ENCODE measurements at regions not wholly inside any gene's neighbourhood (a gene's known extent, or its start where the extent isn't known, plus 50 kb on each side); places are given as distances from the start of the nearest gene placed in this dataset.

- Mint-ChIP-seq H3K4me1 (peaks cover 24% of the 10 kb centered on the region), H3K27me3 (ENCODE audit: low read depth) (no peaks in the 10 kb centered on the region), H3K36me3 (peaks cover 7% of the 10 kb centered on the region; the same call in 1 of the 2 replicates), H3K27ac (no peak overlapping the region), H3K9me3 (no peaks in the 10 kb centered on the region), H3K4me3 (no peak overlapping the region)
- TF ChIP-seq ZNF532 (CRISPR knock-in tag; IDR thresholded peaks at IDR 0.05; ENCODE audit: borderline replicate concordance) (no peak), HMGA2 (CRISPR knock-in tag; IDR thresholded peaks at IDR 0.05) (no peak), MXD4 (CRISPR knock-in tag; IDR thresholded peaks at IDR 0.05; ENCODE audit: borderline replicate concordance) (no peak), GTF2I (CRISPR knock-in tag; conservative IDR thresholded peaks at IDR 0.05) (no peak), SMAD3 (CRISPR knock-in tag; IDR thresholded peaks at IDR 0.05; ENCODE audit: borderline replicate concordance) (no peak), MLX (CRISPR knock-in tag; IDR thresholded peaks at IDR 0.05) (no peak), E2F5 (CRISPR knock-in tag; IDR thresholded peaks at IDR 0.05) (no peak), TEAD1 (CRISPR knock-in tag; IDR thresholded peaks at IDR 0.05) (no peak), STAT6 (CRISPR knock-in tag; conservative IDR thresholded peaks at IDR 0.05; ENCODE audit: low read depth) (no peak), TP53 (CRISPR knock-in tag; IDR thresholded peaks at IDR 0.05) (no peak), TEAD4 (CRISPR knock-in tag; IDR thresholded peaks at IDR 0.05) (no peak), NFYB (CRISPR knock-in tag; conservative IDR thresholded peaks at IDR 0.05; ENCODE audit: low read depth) (no peak), ZNF423 (CRISPR knock-in tag; IDR thresholded peaks at IDR 0.05) (no peak)
- POLR2A ChIA-PET, result no interaction called here
- DNase-seq (ENCODE audit: low spot score) (no peak), ATAC-seq (no peak)
- CTCF ChIA-PET, result interaction anchor here (1.2 kb wide), 1 partner anchor 10 kb away, joined by 8 read pairs; no protein-coding TSS in a partner anchor
Observed at GRCh38 chr6:144768551-144769075, 483.5 kb downstream of the UTRN start.

GRCh38 chr6:144769142-144769541 lies 484.0 kb downstream of the UTRN start:
- peak overlapping the region; percentile 52; the same call in 1 of the 2 replicates for H3K27ac Mint-ChIP-seq
- no peak for TF ChIP-seq ZNF121 (CRISPR knock-in tag; IDR thresholded peaks at IDR 0.05)
- TF ChIP-seq ZNF532 (CRISPR knock-in tag; IDR thresholded peaks at IDR 0.05; ENCODE audit: borderline replicate concordance), result no peak
- no peak for TF ChIP-seq ATF6 (CRISPR knock-in tag; IDR thresholded peaks at IDR 0.05)
- no peak for TF ChIP-seq HMGA2 (CRISPR knock-in tag; IDR thresholded peaks at IDR 0.05)
- TF ChIP-seq ZNF425 (CRISPR knock-in tag; conservative IDR thresholded peaks at IDR 0.05), result no peak
- TF ChIP-seq NFYB (CRISPR knock-in tag; conservative IDR thresholded peaks at IDR 0.05; ENCODE audit: low read depth), result no peak

More at GRCh38 chr6:144769142-144769541, 484.0 kb downstream of the UTRN start:
- Mint-ChIP-seq H3K36me3 (peaks cover 10% of the 10 kb centered on the region; the same call in 1 of the 2 replicates), H3K4me1 (peaks cover 24% of the 10 kb centered on the region), H3K9me3 (no peaks in the 10 kb centered on the region), H3K27me3 (ENCODE audit: low read depth) (no peaks in the 10 kb centered on the region), H3K4me3 (no peak overlapping the region)
- ChIA-PET POLR2A (no interaction called here), CTCF (interaction anchor here (1.2 kb wide), 1 partner anchor 10 kb away, joined by 8 read pairs; no protein-coding TSS in a partner anchor)
- ATAC-seq (no peak), DNase-seq (ENCODE audit: low spot score) (no peak)

Data from WTC11 (cell line).